Fibroblast of lung (primary cell): ENCODE measurements at regions not wholly inside any gene's neighbourhood (a gene's known extent, or its start where the extent isn't known, plus 50 kb on each side); places are given as distances from the start of the nearest gene placed in this dataset.

Experiments
- DNase-seq, 2 donors: peaks; one replicate each; pipeline versions ENCODE4 v3.0.0 to v3.0.0-alpha.2; 2010; ENCODE audit warnings: low read depth in 2 of 2
- H2AFZ ChIP-seq: 2 replicates; pipeline ENCODE4 v1.5.1; 2012; ENCODE audit warnings: low read length, control low read depth, inconsistent platforms
- H3K27ac ChIP-seq: 2 replicates; pipeline ENCODE4 v1.5.1; 2011; ENCODE audit warnings: low read length, control low read depth; ENCODE audit not compliant: insufficient read depth
- H3K27me3 ChIP-seq: 2 replicates; pipeline ENCODE4 v1.5.1; 2011; ENCODE audit warnings: mild to moderate bottlenecking, low read length; ENCODE audit not compliant: control insufficient read depth, insufficient read depth
- H3K36me3 ChIP-seq: 2 replicates; pipeline ENCODE4 v1.5.1; 2011; ENCODE audit warnings: low read length; ENCODE audit not compliant: control insufficient read depth, insufficient read depth
- H3K4me1 ChIP-seq: 2 replicates; pipeline ENCODE4 v1.5.1; 2011; ENCODE audit warnings: low read length; ENCODE audit not compliant: control insufficient read depth, insufficient read depth; ENCODE audit errors: extremely low read depth
- H3K4me2 ChIP-seq: 2 replicates; pipeline ENCODE4 v1.5.1; 2011; ENCODE audit warnings: low read length, control low read depth; ENCODE audit not compliant: insufficient read depth; ENCODE audit errors: extremely low read depth
- H3K4me3 ChIP-seq, 4 experiments: fragments of 200-600 bp in 1 of 4; sonication (generic) in 1 of 4; replicated peaks in 1 of 4; 2 replicates each; pipeline ENCODE4 v1.5.1; 2011 to 2016; ENCODE audit warnings: low read length in 4 of 4, low read depth in 3 of 4, mild to moderate bottlenecking in 3 of 4, control low read depth in 2 of 4, inconsistent platforms in 1 of 4, mixed read lengths in 1 of 4; ENCODE audit not compliant: insufficient read depth in 1 of 4; ENCODE audit errors: control extremely low read depth in 1 of 4
- H3K79me2 ChIP-seq: 2 replicates; pipeline ENCODE4 v1.5.1; 2012; ENCODE audit warnings: mild to moderate bottlenecking, low read length, inconsistent platforms; ENCODE audit not compliant: control insufficient read depth, insufficient read depth
- H3K9ac ChIP-seq: 2 replicates; pipeline ENCODE4 v1.5.1; 2011; ENCODE audit warnings: mild to moderate bottlenecking, low read length, control low read depth; ENCODE audit not compliant: insufficient read depth
- H3K9me3 ChIP-seq: 2 replicates; pipeline ENCODE4 v1.5.1; 2012; ENCODE audit warnings: low read depth, low read length; ENCODE audit not compliant: control insufficient read depth, insufficient read depth
- H4K20me1 ChIP-seq: 2 replicates; pipeline ENCODE4 v1.5.1; 2011; ENCODE audit warnings: low read length; ENCODE audit not compliant: control insufficient read depth, insufficient read depth; ENCODE audit errors: extremely low read depth
- EZH2 ChIP-seq: IDR thresholded peaks from 2 replicates; pipeline ENCODE4 v1.5.1; 2012; ENCODE audit warnings: low read length, control low read depth, mild to moderate bottlenecking; ENCODE audit errors: missing control alignments
- TF ChIP-seq, protein P1 (sequence below), 2 donors: IDR thresholded peaks in 1 of 2; conservative IDR thresholded peaks in 1 of 2; 1 replicate in 1 of 2; 2 replicates in 1 of 2; pipeline ENCODE4 v1.5.1; 2011 to 2012; ENCODE audit warnings: low read length in 2 of 2, control low read depth in 1 of 2, inconsistent platforms in 1 of 2, low read depth in 1 of 2, mild to moderate bottlenecking in 1 of 2

DNA sequence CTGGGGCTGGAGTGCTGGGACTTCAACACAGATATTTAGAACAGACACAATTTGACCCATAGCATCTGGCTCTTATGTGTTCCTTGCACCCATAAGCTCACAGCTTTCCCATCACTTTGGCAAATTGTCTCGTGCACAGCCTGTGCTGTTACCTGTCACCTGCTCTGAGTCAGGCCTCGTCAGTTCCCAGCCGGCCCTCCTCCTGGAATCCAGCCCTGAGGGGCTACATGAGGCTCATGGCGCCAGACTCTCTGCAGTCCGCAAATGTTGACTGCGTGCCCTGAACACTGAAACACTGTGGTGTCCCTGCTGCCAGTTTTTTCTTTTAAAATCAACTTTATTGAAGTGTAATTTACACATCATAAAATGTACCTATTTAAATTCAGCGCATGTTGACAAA, 65.4 kb upstream of the BZW1 start:
- H3K27ac ChIP-seq = no peak overlapping the region
- no peaks in the 10 kb centered on the region for H3K79me2 ChIP-seq
- H4K20me1 ChIP-seq = no peaks in the 10 kb centered on the region
- no peak for DNase-seq
- H3K27me3 ChIP-seq = no peaks in the 10 kb centered on the region
- no peak overlapping the region for H3K9ac ChIP-seq
- no peak for TF ChIP-seq EZH2
- TF ChIP-seq, protein P1, sequence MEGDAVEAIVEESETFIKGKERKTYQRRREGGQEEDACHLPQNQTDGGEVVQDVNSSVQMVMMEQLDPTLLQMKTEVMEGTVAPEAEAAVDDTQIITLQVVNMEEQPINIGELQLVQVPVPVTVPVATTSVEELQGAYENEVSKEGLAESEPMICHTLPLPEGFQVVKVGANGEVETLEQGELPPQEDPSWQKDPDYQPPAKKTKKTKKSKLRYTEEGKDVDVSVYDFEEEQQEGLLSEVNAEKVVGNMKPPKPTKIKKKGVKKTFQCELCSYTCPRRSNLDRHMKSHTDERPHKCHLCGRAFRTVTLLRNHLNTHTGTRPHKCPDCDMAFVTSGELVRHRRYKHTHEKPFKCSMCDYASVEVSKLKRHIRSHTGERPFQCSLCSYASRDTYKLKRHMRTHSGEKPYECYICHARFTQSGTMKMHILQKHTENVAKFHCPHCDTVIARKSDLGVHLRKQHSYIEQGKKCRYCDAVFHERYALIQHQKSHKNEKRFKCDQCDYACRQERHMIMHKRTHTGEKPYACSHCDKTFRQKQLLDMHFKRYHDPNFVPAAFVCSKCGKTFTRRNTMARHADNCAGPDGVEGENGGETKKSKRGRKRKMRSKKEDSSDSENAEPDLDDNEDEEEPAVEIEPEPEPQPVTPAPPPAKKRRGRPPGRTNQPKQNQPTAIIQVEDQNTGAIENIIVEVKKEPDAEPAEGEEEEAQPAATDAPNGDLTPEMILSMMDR (conservative IDR thresholded peaks at IDR 0.05 in 1 of 2, IDR thresholded peaks at IDR 0.05 in 1 of 2; ENCODE audit: low read depth in 1 of 2, low read length in 2 of 2) = no peak
- no peak overlapping the region for H3K4me3 ChIP-seq
- H3K9me3 ChIP-seq = no peaks in the 10 kb centered on the region
- no peaks in the 10 kb centered on the region for H3K36me3 ChIP-seq
- no peak overlapping the region for H3K4me2 ChIP-seq
- no peak overlapping the region for H2AFZ ChIP-seq
- H3K4me1 ChIP-seq = peaks cover 26% of the 10 kb centered on the region

DNA sequence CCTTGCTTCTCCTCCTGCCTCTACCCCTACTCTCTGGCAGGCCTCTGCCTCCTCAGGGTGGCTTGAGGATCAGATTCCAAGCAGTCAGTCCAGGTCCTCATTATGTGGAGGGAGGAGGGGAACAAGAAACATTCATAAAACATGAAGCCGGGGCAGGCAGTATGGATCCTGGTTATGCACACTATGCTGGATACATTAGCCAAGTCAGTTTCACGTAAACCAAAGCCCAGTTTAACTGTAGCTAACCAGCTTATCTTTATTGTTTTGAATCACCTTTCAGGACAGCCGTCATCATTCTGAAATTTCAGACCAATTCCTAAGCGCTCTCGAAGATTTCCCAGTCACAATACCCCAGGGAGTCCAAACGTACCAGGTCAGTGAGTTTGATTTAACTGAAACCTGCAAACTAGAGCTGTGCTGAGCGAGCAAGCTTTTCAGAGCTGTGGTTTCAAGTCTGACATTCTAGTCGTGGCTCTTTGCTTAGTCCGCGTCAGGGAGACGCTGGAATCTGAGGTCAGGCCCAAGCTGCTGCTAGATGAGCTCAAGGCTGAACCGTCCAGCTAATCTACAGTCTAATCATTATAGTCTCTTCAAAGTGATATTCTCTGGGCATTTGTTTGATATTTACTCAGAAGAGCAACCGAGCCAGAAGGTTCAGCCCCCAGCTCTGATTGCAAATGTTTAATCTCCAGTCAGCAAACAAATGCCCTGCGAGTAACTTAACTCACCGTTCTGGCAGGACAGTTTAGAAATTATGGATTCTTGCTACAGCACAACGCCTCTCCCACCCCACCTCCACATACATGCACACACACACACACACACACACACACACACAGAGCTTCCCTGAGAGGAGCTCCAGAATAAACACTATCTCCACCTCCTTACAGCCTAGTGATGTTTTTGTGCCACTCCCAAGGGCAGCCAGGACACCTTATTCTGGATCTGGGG, 63.8 kb upstream of the BZW1 start:
- no peaks in the 10 kb centered on the region for H3K9me3 ChIP-seq
- H2AFZ ChIP-seq = peak overlapping the region; percentile 13
- H3K79me2 ChIP-seq = no peaks in the 10 kb centered on the region
- H4K20me1 ChIP-seq = no peaks in the 10 kb centered on the region
- H3K36me3 ChIP-seq = no peaks in the 10 kb centered on the region
- no peak for TF ChIP-seq EZH2
- TF ChIP-seq, protein P1 (conservative IDR thresholded peaks at IDR 0.05 in 1 of 2, IDR thresholded peaks at IDR 0.05 in 1 of 2; ENCODE audit: low read depth in 1 of 2, low read length in 2 of 2) = no peak
- H3K9ac ChIP-seq = peak overlapping the region; percentile 10
- peaks cover 16% of the 10 kb centered on the region for H3K4me1 ChIP-seq
- peak overlapping the region; percentile 84 for H3K27ac ChIP-seq
- no peaks in the 10 kb centered on the region for H3K27me3 ChIP-seq
- H3K4me3 ChIP-seq = peak overlapping the region in 1 of 4 experiments; percentile 23
- peak; percentile 90 to 98 for DNase-seq
- H3K4me2 ChIP-seq = peak overlapping the region; percentile 59

DNA sequence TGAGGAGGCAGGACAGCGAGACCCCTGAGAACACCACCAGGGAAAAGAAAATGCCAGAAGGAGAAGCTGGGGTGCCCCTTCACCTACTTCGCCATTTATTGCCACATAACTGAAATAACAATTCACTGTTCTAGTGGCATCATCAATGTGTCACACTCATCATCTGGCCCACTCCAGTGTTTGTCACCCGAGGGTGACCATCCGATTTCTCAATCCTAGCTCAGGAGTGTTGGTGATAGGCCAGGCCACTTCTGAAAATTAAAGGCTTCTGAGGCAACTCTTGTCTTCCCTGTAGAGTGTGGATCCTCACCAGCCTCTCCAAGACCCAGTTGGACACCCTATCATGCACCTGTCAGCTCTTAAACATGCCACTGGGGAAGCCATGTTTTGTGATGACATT, 62.9 kb upstream of the BZW1 start:
- H3K79me2 ChIP-seq = no peaks in the 10 kb centered on the region
- H3K9me3 ChIP-seq = no peaks in the 10 kb centered on the region
- no peak overlapping the region for H3K4me3 ChIP-seq
- H3K4me1 ChIP-seq = peaks cover 16% of the 10 kb centered on the region
- peak overlapping the region; percentile 36 for H3K4me2 ChIP-seq
- H3K27ac ChIP-seq = peak overlapping the region; percentile 84
- TF ChIP-seq EZH2 = no peak
- DNase-seq = no peak
- no peak overlapping the region for H2AFZ ChIP-seq
- no peaks in the 10 kb centered on the region for H4K20me1 ChIP-seq
- H3K9ac ChIP-seq = peak overlapping the region; percentile 10
- H3K36me3 ChIP-seq = no peaks in the 10 kb centered on the region
- no peaks in the 10 kb centered on the region for H3K27me3 ChIP-seq
